WTC11 (cell line): ENCODE measurements at regions not wholly inside any gene's neighbourhood (a gene's known extent, or its start where the extent isn't known, plus 50 kb on each side); places are given as distances from the start of the nearest gene placed in this dataset.

Experiments used
- ATAC-seq: fragments of 200-7000 bp; cut with Tn5 transposase; 2 replicates; pipeline ENCODE4 v1.10.0; 2021; ENCODE audit warnings: mild to moderate bottlenecking, moderate library complexity
- CTCF ChIA-PET: fragments of 300-600 bp; sonication (Branson Sonifier 250); formaldehyde crosslinking; loops from one replicate; lab custom pipeline; 2021; ENCODE audit warnings: antibody characterized with exemption; lab: Charles Lee
- POLR2A ChIA-PET: fragments of 350-600 bp; sonication (Branson Sonifier 250); formaldehyde crosslinking; loops from one replicate; lab custom pipeline; 2021; ENCODE audit warnings: antibody characterized with exemption; lab: Charles Lee
- DNase-seq: peaks from one replicate; pipeline ENCODE4 v3.0.0; 2021; ENCODE audit warnings: low spot score
- H3K27ac Mint-ChIP-seq: 2 replicates; pipeline ENCODE4 v1.8.0; 2021; ENCODE audit warnings: mixed read lengths
- H3K27me3 Mint-ChIP-seq: 2 replicates; pipeline ENCODE4 v1.8.0; 2021; ENCODE audit warnings: low read depth, mild to moderate bottlenecking, moderate library complexity, mixed read lengths
- H3K36me3 Mint-ChIP-seq: 2 replicates; pipeline ENCODE4 v1.8.0; 2021; ENCODE audit warnings: mixed read lengths
- H3K4me1 Mint-ChIP-seq: 2 replicates; pipeline ENCODE4 v1.8.0; 2022; ENCODE audit warnings: mixed read lengths
- H3K4me3 Mint-ChIP-seq: 2 replicates; pipeline ENCODE4 v1.8.0; 2021; ENCODE audit warnings: mild to moderate bottlenecking, moderate library complexity, mixed read lengths
- H3K9me3 Mint-ChIP-seq: 2 replicates; pipeline ENCODE4 v1.8.0; 2021; ENCODE audit warnings: mixed read lengths
- ATF2 ChIP-seq: sonication (generic); formaldehyde crosslinking; IDR thresholded peaks from 2 replicates; pipeline ENCODE4 v1.8.1; 2022; ENCODE audit warnings: low read depth, missing genetic modification reagents, borderline replicate concordance
- ATF3 ChIP-seq: sonication (generic); formaldehyde crosslinking; conservative IDR thresholded peaks from 2 replicates; pipeline ENCODE4 v1.8.1; 2022; ENCODE audit warnings: mild to moderate bottlenecking, missing genetic modification reagents
- E2F1 ChIP-seq: sonication (generic); formaldehyde crosslinking; IDR thresholded peaks from 2 replicates; pipeline ENCODE4 v1.8.0; 2022; ENCODE audit warnings: mild to moderate bottlenecking, missing genetic modification reagents
- E2F5 ChIP-seq: sonication (generic); formaldehyde crosslinking; IDR thresholded peaks from 2 replicates; pipeline ENCODE4 v1.8.1; 2022; ENCODE audit warnings: mild to moderate bottlenecking, moderate library complexity, missing genetic modification reagents
- FOXP4 ChIP-seq: sonication (generic); formaldehyde crosslinking; IDR thresholded peaks from 2 replicates; pipeline ENCODE4 v1.8.0; 2022; ENCODE audit warnings: mild to moderate bottlenecking, missing genetic modification reagents
- GRHL2 ChIP-seq: fragments of 250-450 bp; sonication (Bioruptor Pico); IDR thresholded peaks from 2 replicates; pipeline ENCODE4 v1.8.0; 2022; ENCODE audit warnings: mild to moderate bottlenecking, moderate library complexity; ENCODE audit not compliant: insufficient replicate concordance, severe bottlenecking
- MAX ChIP-seq: sonication (generic); formaldehyde crosslinking; IDR thresholded peaks from 2 replicates; pipeline ENCODE4 v1.8.0; 2022; ENCODE audit warnings: mild to moderate bottlenecking, missing genetic modification reagents
- NFE2L1 ChIP-seq: sonication (generic); formaldehyde crosslinking; IDR thresholded peaks from 2 replicates; pipeline ENCODE4 v1.8.1; 2023; ENCODE audit warnings: missing genetic modification reagents
- OVOL2 ChIP-seq: fragments of 250-450 bp; sonication (Bioruptor Pico); IDR thresholded peaks from 2 replicates; pipeline ENCODE4 v1.9.0; 2021; ENCODE audit warnings: mild to moderate bottlenecking, borderline replicate concordance
- RELA ChIP-seq: sonication (generic); formaldehyde crosslinking; IDR thresholded peaks from 2 replicates; pipeline ENCODE4 v1.8.1; 2022; ENCODE audit warnings: missing genetic modification reagents, mild to moderate bottlenecking, borderline replicate concordance
- SMAD3 ChIP-seq: sonication (generic); formaldehyde crosslinking; IDR thresholded peaks from 2 replicates; pipeline ENCODE4 v1.8.0; 2022; ENCODE audit warnings: missing genetic modification reagents, mild to moderate bottlenecking, borderline replicate concordance
- STAT6 ChIP-seq: sonication (generic); formaldehyde crosslinking; conservative IDR thresholded peaks from 2 replicates; pipeline ENCODE4 v1.8.1; 2023; ENCODE audit warnings: mild to moderate bottlenecking, low read depth, missing genetic modification reagents, moderate library complexity
- ZBTB21 ChIP-seq: sonication (generic); formaldehyde crosslinking; IDR thresholded peaks from 2 replicates; pipeline ENCODE4 v1.8.1; 2023; ENCODE audit warnings: mild to moderate bottlenecking, missing genetic modification reagents, borderline replicate concordance
- ZNF281 ChIP-seq: sonication (generic); formaldehyde crosslinking; IDR thresholded peaks from 2 replicates; pipeline ENCODE4 v1.8.0; 2023; ENCODE audit warnings: mild to moderate bottlenecking, missing genetic modification reagents
- ZNF532 ChIP-seq: fragments of 250-450 bp; sonication (Bioruptor Pico); IDR thresholded peaks from 2 replicates; pipeline ENCODE4 v1.9.0; 2021; ENCODE audit warnings: mild to moderate bottlenecking, borderline replicate concordance

GRCh38 chrX:113389846-113390245 lies 549.2 kb upstream of the AMOT start (continued):
- no peak for TF ChIP-seq ZNF281
- TF ChIP-seq OVOL2 (CRISPR knock-in tag): no peak
- TF ChIP-seq FOXP4 (CRISPR knock-in tag): no peak
- no peak for TF ChIP-seq RELA (CRISPR knock-in tag)
- no peak for TF ChIP-seq GRHL2 (CRISPR knock-in tag)
- TF ChIP-seq E2F1 (CRISPR knock-in tag): no peak
- no peak for TF ChIP-seq NFE2L1
- TF ChIP-seq ATF2 (CRISPR knock-in tag): no peak
- TF ChIP-seq STAT6 (CRISPR knock-in tag): no peak
- no peak for TF ChIP-seq ATF3 (CRISPR knock-in tag)
- no peak for TF ChIP-seq ZBTB21 (CRISPR knock-in tag)

GRCh38 chrX:113384628-113385027 lies 544.0 kb upstream of the AMOT start:
- H3K36me3 Mint-ChIP-seq: peaks cover 22% of the 10 kb centered on the region
- H3K27me3 Mint-ChIP-seq: no peaks in the 10 kb centered on the region
- POLR2A ChIA-PET: no interaction called here
- DNase-seq (no peak), ATAC-seq (no peak)
- no peak overlapping the region for H3K4me3 Mint-ChIP-seq
- CTCF ChIA-PET: no interaction called here
- H3K27ac Mint-ChIP-seq: no peak overlapping the region
- H3K4me1 Mint-ChIP-seq: peaks cover 10% of the 10 kb centered on the region
- H3K9me3 Mint-ChIP-seq: peaks cover 45% of the 10 kb centered on the region
- TF ChIP-seq E2F5 (no peak), E2F1 (CRISPR knock-in tag) (no peak), MAX (no peak), SMAD3 (CRISPR knock-in tag) (no peak), ZNF532 (no peak)
